CD4-positive, alpha-beta T cell treated with Interleukin-21 for 1 hour (primary cell): ENCODE measurements at regions not wholly inside any gene's neighbourhood (a gene's known extent, or its start where the extent isn't known, plus 50 kb on each side); places are given as distances from the start of the nearest gene placed in this dataset.
A peak's percentile ranks its signal among the peaks of the same experiment; 100 is the strongest.

Experiments
- DNase-seq: peaks from one replicate; pipeline ENCODE4 v3.0.0-alpha.2; 2020

DNA sequence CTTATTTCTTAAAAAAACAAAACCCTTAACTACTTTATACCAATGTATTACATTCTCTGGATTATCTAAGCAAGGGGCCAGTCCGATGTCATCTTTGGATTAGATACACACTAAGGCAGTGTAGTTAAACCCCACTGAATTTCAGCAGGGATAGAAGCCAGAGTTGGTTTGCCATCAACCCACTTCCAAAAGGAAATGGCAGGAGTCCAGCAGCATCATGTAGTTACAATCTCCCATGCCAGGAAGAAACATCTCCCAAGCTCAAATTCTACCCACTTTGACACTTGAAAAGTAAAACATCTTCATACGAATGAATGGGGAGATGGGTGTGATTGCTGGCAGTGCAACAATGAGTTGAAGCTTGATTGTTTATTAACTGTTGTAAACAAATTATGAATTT is 203.5 kb upstream of the PLXNC1 start:
- no peak for DNase-seq

GRCh38 chr12:93946542-93947150 is 201.7 kb upstream of the PLXNC1 start:
- no peak for DNase-seq

DNA sequence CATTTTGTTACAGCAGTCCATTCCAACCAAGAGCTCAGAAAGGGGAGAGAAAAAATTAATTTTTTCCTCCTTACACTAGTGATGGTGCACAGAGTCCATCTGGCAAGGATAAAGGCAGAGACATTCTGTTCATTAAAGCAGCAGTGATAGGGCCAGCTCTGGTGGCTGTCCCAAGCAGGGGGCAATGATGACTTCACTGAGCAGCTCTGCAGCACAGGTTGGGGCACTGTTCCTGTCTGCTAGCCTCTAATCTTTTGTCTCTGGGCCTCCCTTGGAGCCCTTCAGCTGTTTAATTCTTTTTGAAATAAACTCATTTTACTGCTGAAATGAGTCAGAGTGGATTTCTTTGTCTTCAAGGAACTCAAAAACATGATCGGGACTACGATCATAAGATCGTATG is 200.9 kb upstream of the PLXNC1 start:
- DNase-seq, result no peak

DNA sequence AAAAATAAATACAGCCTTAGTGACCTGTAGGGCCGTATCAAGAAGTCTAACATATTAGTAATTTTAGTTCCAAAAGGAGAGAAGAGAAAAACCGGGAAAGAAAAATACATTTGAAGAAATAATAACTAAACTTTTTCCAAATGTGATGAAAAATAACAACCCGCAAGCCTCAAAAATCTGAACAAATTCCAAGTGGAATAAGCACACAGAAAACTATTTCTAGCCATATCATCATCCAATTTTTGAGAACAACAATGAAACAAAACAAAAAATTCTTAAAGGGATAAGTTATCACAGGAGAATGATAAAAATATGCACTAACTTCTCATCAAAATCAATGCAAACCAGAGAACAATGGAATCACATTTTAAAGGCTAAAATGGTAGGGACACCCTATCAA is 198.1 kb upstream of the PLXNC1 start:
- no peak for DNase-seq

DNA sequence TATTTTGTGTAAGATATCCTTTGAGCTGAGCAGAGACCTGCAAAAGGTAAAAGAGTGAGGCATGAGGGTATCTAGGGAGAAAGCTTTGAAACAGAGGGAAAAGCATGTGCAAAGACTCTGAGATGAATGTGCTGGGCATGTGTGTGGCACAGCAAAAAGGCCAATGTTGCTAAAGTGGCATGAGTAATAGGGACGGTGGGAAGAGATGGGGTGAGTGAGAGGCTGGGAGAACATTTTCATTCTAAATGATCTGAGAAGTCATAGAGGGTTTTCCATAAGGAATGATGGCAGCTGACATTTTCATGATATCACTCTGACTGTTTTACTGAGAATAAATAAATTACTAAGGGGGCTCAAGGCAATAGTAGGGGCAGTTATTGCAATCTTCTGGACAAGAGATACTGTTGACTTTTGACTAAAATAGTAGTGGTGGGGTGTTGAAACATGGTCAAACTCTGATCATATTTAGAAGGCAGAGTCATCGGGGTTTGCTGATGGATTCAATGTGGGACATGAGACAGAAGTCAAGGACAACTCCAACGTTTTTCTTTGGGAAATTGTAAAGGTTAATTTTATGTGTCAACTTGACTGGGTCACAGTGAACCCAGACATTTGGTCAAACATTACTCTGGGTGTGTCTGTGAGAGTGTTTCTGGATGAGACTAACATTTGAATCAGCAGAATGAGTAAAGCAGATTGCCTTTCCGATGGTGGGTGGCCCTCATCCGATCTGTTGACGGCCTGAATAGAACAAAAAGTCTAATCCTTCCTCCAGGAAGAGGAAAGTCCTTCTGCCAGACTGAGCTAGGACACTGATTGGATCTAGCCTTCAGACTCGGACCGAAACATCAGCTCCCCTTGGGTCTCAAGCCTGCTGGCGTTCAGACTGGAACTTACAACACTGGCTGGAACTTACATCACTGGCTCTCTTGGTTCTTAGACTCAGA is 193.9 kb upstream of the PLXNC1 start:
- DNase-seq, result no peak

DNA sequence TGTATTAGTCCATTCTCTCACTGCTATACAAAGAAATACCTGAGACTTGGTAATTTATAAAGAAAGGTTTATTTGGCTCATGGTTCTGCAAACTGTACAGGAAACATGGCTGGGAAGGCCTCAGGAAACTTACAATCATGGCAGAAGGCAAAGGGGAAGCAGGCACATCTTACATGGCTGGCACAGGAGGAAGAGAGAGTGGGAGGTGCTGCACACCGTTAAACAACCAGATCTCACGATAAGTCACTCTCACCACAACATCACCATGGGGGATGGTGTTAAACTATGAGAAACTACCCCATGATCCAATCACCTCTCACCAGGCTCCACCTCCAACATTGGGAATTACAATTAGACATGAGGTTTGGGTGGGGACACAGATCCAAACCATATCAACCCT is 191.8 kb upstream of the PLXNC1 start:
- DNase-seq, result no peak

- no peak for DNase-seq
These were observed 191.2 kb upstream of the PLXNC1 start for GRCh38 chr12:93957168-93957567.

GRCh38 chr12:93957870-93958269 is 190.5 kb upstream of the PLXNC1 start:
- DNase-seq, result no peak

- no peak for DNase-seq
These were observed 188.7 kb upstream of the PLXNC1 start for GRCh38 chr12:93959657-93960056.

GRCh38 chr12:93960521-93960920 is 187.9 kb upstream of the PLXNC1 start:
- no peak for DNase-seq

DNA sequence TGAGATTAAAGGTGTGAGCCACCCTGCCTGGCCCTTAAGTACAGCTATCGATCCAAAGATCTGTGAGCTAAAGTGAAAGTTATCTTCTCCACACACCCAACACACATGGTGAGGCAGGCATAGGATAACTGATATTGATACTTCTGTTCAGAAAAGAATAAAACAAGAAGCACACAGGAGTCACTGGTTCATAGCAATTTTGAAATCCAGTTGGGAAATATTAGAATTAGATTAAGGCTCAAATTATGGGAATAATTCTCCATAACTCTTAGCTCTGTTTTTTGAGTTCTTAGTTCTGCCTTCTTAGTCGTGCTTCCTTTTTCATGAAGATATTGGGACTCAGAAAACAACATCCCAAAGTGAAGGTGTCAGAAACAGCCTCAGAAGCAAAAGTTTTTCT is 186.0 kb upstream of the PLXNC1 start:
- DNase-seq, result no peak

DNA sequence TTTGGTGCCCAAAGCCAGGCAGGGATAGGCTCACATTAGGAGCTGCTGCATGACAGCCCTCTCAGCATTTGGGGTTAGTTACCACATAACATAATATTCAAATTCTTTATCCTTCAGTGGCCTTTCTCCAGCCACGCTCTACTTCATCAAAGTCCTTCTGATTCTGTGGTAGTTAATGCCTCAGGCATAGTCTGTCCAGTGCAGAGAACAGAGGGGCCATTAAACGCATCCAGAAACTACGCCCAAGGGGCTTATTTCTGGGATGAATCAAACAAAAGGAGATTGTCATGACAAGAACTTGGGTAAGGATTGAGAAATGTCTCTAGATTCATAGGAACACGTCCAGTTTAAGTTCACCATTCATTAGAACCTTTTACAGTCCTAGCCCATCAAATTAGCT is 183.4 kb upstream of the PLXNC1 start:
- no peak for DNase-seq

GRCh38 chr12:93966516-93967133 is 181.8 kb upstream of the PLXNC1 start:
- DNase-seq, result no peak

- DNase-seq, result no peak
These were observed 180.9 kb upstream of the PLXNC1 start for GRCh38 chr12:93967454-93967853.

DNA sequence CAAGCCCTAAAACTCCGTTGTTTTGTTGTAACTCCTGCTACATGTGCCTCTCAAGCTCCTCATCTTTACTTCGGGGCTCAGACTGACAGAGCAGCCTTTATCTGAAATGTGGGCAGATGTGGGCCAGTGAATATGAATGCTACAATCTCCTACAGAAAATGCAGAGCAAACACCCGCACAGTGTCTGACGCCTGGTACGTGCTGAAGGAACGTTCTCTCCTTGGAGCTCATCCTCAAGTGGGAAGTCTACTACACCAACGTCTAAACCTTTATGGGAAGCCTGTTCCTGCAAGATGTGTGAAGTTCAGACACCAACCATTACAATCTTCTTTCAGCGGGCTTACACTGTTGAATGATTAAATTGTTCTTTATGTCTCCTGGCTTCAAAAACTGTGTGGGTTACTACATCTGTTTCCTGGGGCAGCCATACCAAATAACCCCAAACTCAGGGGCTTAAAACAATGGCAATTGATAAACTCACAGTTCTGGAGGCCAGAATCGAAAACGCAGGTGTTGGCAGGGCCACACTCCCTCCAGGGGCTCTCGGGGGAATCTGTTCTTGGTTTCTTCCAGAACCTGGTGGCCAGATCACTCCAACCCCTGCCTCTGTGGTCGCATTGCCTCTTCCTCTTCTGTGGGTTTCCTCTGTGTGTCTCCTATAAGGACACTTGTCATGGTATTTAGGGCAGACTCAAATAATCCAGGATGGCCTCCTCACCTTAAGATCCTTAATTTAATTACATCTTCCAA is 179.7 kb upstream of the PLXNC1 start:
- no peak for DNase-seq

- no peak for DNase-seq
These were observed 177.3 kb upstream of the PLXNC1 start for GRCh38 chr12:93970900-93971688.

DNA sequence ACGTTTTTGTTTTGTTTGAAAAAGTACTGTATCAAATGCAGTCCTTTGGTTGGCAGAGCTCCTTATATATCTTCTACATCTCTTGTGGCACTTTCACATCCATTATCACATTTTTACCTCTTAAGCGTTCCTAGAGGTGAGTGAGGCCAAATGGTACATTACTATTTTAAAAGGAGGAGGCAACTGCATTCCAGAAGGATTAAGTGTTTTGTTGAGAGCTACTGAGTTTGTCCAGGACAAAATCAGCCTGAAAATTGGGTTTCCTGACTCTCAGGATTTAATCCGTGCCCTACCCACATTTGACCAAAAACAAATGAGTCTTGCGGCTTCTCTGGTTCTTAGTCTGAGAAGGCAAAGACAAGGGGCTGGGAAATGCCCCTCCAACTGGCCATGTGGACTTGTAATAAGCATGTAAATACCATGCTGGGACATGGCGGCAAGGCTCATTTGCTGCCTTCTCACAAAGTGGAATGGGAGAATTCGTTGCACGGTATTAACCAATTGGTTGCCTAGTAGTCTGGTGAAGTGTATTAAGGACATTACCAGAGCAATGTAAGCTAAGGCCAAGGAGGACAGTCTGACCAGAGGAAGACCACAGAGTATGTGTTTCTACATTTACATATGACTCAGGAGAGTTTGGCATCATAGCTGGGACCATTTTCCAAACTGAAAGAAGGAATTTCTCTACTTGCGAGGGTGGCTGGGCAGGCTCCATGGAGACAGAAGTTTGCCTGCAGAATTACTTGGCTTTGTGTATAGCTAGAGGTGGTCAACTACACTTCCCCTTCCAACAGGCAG is 175.8 kb upstream of the PLXNC1 start:
- no peak for DNase-seq

DNA sequence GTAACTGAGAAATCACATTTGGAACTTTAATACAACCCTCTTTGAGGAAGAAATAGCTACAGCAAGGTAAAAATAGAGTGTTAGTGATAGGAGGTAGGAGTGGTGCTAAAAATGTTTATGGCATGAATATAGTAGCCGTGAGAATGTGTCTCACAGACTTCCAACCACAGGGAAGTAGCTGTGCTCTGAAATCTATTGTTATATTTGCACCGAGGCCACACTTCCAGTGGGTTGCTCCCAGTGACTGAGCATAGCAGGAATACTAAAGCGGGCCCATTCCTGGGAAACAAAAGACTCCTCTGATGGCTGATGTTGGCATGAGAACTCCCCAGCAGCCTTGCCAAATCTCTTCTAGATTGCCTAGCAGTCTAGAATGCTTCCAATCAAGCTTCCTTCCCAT is 174.1 kb upstream of the PLXNC1 start:
- no peak for DNase-seq

DNA sequence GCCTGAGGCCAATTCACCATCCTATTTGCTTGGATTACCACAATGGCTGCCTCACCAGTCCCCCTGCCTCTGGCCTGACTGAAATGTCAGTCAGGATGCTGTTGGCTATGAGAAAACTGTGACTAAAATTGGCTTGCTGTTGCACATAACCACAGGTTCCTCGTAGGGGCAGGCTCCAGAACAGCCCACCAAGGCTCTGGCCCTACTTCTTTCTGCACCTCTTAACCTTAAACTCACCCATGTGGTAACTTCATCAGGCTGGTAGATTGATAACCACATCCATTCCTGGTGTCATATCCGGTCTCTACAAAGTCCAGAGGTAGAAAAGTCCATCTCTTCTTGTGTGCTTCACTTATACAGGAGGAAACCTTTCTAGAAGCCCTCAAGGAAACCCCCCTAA is 172.4 kb upstream of the PLXNC1 start:
- no peak for DNase-seq

DNA sequence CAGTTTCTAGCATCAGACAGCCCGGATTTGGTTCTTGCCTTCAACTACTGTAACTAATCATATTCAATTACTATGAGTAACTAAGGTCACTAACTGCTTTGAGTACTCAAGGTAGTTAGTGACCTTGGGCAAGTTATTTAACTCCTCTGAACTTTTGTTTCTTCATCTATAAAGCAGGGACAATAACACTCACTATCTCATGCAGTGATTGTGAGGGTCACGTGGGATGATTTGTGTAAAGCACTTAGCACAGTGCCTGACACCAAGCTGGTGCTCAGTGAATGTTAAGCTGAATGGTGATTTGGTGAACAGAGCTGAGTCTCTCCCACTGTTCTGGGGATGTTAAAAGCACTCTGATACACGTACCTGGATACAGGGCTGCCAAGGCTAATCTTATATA is 171.3 kb upstream of the PLXNC1 start:
- DNase-seq, result no peak

GRCh38 chr12:93978553-93978952 is 169.8 kb upstream of the PLXNC1 start:
- no peak for DNase-seq

- peak; percentile 44 for DNase-seq
These were observed 169.2 kb upstream of the PLXNC1 start for GRCh38 chr12:93979189-93979588.
